Left lobe of liver (tissue), 2 donors: ENCODE measurements at regions not wholly inside any gene's neighbourhood (a gene's known extent, or its start where the extent isn't known, plus 50 kb on each side); places are given as distances from the start of the nearest gene placed in this dataset.
A peak's percentile ranks its signal among the peaks of the same experiment; 100 is the strongest.
"Not testable (repeated sequence)": the region's sequence is repeated elsewhere in the genome, so short reads cannot be mapped to it uniquely, and the experiment has no call there.

Source experiments
- ATAC-seq: fragments of 200-7000 bp; cut with Tn5 transposase; one replicate; pipeline ENCODE4 v1.9.1; 2020; ENCODE audit warnings: mild to moderate bottlenecking, moderate library complexity
- DNase-seq: peaks from one replicate; pipeline ENCODE4 v3.0.0-alpha.2; 2020; ENCODE audit warnings: low spot score
- donor health status: DM: no; HTN: no; CAD: no; lungs with moderate emphysema.
- donor health status: DM: no; HTN: yes; CAD: no.

DNA sequence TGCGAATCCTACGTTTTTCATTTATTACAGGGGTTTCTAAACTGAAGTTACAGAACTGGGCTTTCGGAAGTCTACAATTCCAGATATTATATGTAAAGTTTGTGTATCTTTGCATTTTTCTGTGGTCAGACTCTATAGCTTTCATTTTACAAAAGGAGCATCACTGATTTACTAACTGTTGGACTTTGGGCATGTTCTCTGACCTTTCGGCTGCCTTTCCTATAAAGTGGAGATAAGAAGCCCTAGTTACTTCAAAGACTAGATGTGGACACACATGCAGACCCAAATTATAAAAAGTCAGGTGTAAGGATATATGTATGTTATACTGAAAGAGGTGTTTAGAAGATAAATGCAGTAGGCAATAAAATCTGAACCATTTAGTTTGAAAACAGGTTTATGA lies 126.6 kb upstream of the PRKCQ start:
- ATAC-seq, result no peak
- DNase-seq, result no peak

DNA sequence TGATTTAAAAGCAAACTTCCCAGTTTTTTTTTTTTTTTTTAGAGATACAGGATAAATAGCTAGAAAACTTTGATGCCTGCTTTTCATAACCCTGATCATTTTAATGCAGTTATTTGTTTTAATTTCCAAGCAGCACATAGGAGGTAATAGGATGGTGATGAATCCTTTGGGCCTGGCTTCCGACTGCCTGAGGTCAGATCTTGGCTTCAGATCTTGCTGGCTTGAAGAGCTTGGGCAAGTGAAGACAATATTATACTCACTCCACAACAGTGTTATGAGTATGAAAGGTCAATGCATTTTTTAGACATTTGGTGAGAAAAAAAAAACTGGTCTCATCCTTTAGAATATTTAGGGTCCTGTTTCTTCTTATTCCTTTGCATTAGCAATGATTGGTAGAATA lies 124.8 kb upstream of the PRKCQ start:
- no peak for ATAC-seq
- no peak for DNase-seq

DNA sequence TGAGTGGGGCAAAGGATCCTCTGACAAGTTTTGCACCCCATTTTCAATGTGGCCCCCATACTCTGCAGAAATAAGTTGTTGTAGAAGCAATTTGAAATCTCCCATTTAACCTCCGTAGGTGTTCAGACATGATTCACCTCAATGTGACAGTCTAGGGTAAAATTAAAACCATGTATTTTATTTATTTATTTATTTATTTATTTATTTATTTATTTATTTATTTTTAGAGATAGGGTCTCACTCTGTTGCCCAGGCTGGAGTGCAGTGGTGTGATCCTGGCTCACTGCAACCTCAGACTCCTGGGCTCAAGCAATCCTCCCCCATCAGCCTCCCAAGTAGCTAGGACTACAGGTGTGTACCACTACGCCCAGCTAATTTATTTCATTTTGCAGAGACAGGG lies 122.8 kb upstream of the PRKCQ start:
- not testable (repeated sequence) for DNase-seq, ATAC-seq

DNA sequence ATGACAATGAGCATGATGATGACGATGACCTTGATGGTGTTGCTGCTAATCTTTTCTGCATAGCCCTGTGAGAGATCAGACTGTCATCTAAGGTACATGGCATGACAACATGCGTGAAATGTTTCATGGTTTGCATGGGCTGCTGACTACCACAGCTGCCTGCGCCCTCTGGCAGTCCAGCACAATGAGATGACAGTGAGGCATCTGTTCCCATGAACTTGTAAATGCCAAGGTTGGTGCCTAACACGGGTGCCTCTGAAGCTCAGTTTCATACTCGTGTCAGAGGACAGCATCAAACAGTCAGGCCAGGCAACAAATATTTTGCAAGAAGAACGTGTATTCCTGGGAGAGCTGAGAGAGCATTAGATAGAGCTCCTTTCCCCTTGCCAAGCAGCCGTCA lies 122.0 kb upstream of the PRKCQ start:
- no peak for ATAC-seq

DNA sequence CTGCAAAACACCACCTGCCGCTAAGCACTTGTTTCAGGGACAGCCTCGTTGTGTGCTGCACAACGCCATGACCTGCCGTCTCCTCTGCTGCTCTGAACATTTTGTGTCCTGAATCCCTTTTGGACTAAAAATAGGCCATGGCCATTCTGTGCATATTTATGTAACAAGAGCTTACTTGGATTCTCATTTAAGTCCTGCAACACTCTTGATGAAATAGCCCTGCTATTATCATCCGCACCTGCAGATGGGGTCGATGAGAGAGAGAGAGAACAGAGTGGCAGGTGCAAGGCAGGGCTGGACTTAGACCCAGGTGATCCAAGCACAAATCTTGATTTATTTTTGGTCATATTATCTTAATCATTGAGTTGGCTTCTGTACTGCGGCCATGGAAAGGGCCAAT lies 121.2 kb upstream of the PRKCQ start:
- no peak for ATAC-seq
- DNase-seq, result no peak

More for the DNA sequence above, 122.0 kb upstream of the PRKCQ start:
- DNase-seq, result no peak

DNA sequence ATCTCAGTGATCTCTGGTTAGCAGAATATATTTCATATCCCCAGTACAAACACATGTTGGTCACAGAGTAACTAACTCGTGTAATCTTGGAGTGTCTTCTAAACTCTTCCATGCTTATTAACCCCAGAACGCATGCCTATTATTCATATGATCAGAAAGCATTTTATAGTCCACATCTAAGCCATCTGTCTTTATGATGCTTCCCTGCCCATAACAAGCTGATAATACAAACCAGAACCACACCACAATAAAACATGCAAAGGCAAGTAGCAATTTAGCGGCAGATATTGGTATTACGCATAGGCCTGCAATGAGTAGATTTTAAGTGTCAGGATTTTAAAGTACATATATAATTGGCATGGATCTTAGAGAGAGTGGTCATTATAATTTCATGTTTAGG lies 120.0 kb upstream of the PRKCQ start:
- ATAC-seq, result no peak
- no peak for DNase-seq

DNA sequence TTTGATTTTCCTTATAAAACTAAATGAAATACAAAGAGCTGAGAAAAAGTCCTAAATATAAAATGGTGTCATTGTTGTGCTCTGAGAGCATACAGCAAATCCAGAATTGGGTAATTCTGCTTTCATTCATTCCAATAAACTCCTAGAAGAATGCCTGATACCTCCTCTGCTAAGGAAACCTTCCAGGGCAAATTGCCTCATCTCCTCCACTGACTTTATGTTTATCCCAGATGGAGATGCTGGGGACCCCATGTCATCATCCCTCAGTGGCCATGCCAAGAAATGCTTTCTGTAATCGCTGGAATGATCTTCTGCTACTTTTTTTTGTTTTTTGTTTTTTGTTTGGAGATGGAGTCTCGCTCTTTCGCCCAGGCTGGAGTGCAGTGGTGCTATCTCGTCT lies 119.3 kb upstream of the PRKCQ start:
- DNase-seq, result no peak
- ATAC-seq, result no peak

DNA sequence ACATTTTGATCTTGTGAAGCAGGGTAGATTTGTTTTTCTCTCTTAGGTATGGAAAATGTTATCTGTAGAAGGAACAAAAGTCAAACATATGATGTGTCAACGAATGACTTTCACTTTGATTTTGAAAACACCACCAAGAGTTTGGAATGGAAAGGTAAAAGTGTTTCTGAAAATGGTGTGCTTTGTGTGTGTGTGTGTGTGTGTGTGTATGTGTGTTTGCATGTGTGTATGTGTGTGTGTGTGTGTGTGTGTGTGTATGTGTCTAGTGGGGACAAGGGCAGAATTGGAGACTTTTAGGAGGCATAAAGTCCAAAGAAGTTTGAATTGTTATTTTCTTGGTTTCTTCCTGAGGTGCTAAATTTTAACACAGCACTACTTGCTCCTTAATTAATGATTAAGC lies 115.4 kb upstream of the PRKCQ start:
- ATAC-seq, result no peak
- no peak for DNase-seq

DNA sequence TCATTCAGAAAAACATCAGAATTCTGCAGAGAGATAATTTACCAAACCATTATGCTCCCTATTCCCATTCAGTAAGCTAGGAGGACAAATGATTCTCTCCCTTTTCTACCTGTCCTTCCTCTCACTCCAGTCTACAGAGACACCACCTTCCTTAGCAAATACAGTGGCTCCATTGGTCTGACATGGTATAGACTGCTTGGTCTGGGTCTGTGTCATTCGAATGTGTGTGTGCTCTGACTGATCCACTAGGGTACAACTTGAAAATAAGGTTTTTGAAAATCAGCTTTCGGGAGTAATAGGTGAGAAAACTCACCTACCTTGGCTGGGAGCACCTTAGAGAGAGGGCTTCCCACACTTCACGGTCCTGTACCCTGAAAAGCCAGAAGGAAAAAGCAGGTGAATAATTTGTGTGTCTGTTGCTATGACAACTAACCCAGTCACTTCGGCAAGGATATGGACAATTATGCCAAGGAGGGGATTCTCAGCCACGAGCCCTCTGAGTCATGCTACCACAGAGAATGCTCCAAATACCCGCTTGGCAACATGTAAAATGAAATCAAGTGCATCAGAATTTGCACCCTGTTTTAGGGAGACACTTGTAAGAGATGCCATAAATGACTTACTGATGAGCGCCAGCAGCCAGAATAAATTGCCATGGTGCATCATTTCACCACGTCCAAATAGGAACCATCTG lies 114.5 kb upstream of the PRKCQ start:
- DNase-seq, result no peak
- no peak for ATAC-seq

DNA sequence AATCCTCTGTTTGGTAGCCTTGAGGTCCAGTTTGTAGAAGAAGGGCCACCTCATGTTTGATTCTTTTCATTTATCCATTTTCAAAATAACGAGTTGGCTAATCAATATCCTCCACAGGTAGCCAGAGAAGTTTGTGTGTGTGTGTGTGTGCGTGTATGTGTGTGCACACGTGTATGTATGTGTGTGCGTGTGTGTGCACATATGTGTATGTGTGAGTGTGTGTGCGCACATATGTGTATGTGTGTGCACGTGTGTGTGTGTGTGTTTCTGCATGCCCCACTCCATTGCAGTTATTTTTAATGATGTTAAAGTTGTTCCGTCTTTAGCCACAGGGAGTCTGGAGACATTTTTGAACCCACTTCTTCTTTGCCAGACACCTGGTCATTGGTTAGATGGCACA lies 112.8 kb upstream of the PRKCQ start:
- ATAC-seq (no peak), DNase-seq (no peak)

DNA sequence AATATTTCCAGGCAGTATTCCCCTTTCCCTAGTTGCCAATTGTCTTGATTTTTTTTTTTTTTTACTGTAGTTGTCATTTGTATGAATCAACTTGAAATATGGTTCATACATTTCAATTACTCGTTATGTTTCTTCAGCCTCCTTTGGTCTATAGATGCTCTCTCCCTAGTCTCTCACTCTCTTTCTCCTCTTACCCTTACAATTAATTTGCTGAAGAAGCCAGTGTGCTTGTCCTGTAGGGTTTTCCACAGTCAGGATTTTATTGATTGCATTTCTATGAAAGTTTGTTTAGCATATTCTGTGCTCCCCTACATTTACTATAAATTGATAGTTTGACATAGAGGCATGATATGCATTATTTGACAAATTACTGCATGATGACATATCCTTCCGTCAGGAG lies 112.0 kb upstream of the PRKCQ start:
- no peak for DNase-seq
- no peak for ATAC-seq

DNA sequence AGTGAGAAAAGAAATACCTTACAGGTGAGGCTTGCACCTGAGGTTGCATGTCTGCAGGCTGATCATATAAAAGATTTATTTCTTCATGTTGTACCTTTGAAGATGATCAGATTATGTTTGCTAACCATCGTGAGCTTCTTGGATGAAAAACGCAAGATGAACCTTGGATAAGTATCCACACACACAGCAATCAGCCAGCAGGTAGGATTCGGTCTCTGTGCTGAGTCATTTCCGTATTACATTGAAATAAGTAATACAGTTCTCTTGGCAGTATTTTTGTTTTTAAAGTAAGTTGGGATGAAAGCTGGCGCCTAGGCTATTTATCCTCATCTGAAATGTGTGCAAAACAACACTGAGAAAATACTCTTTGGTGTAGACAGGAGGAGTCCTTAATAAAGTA lies 109.0 kb upstream of the PRKCQ start:
- ATAC-seq (no peak), DNase-seq (no peak)

DNA sequence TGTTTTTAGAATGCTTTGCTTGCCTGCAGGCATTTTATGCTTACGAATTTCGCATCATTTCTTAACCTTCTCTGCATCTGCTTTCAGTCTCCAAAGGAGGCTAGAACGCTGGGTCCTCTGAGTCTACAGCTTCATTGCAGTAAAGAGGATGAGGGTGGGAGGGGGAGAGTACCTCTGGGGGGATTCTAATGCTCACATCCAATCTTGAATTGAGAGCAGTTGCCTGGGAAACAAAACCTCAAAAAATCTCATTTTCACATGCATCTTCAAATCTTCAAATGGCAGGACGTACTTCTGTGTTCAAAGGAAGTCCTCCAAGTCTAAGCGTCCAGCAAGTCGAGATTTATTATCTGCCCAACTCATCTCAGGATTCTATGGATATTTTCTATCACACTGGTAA lies 100.7 kb upstream of the PRKCQ start:
- no peak for DNase-seq
- no peak for ATAC-seq

DNA sequence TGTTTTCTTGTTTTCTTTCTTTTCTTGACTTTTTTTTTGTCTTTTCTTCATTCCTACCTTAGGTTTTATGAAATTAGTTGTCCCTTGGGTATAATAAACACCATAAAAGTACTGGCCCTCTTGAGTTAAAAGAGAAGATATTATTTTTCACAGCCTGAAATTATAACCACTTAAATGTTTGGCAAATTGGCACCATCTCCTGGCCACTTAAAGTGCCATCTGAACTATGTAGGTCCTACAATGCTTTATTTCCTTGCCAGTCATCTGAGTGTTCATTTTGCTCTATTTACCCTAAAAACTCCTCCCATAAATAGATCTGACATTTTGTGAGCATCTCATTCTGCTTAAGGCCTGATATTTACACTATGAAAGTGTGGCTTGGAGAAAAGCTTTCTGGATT lies 98.9 kb upstream of the PRKCQ start:
- DNase-seq (no peak), ATAC-seq (no peak)

DNA sequence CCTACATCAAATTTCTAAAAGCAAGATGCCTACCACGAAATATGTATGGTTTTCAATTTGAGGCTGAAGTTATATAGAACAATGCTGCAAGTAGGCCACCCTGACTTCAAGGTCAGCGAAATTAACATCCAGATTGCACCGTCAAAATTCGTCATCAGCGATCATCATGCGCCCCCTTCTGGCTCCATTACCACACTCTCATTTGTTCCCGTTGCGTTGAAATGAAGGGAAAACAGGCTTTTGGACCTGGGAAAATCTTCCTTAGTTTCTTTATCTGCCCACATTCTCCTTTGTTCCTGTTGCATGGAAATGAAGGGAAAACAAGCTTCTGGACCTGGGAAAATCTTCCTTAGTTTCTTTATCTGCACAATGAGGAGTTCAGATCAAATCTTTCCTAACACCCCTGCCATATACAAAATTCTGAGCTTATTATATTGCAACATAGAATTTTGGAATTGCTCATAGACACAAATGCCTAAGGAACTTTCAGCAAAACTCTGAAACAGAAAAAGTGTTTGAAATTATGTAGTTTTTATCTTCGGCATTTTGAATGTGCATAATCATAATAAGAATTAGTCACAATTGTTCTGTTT lies 98.2 kb upstream of the PRKCQ start:
- peak; percentile 47 for DNase-seq
- ATAC-seq, result peak; percentile 85

DNA sequence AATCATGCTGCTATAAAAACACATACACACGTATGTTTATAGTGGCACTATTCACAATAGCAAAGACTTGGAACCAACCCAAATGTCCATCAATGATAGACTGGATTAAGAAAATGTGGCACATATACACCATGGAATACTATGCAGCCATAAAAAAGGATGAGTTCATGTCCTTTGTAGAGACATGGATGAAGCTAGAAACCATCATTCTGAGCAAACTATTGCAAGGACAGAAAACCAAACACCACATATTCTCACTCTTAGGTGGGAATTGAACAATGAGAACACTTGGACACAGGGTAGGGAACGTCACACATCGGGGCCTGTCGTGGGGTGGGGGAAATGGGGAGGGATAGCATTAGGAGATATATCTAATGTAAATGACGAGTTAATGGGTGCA lies 97.1 kb upstream of the PRKCQ start:
- ATAC-seq, DNase-seq: not testable (repeated sequence)

DNA sequence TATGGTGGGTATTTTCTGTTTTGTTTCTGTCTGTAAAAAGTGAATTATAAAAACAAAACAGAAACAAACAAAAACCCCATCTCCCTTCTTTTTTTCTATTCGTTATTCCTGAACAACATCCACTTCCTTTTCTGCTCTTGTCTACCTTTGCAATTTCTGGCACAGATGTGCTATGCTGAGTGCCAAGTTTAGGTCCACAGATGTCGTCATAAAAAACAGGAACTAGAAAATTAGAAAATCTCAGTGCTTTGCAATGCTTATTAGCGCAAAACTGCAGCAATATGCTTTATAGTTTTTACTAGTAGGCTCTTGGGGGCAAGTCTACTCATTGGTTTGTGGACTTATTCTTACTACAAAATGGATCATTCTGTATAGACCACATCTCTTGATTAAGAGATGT lies 94.2 kb upstream of the PRKCQ start:
- DNase-seq, result no peak
- ATAC-seq, result no peak

DNA sequence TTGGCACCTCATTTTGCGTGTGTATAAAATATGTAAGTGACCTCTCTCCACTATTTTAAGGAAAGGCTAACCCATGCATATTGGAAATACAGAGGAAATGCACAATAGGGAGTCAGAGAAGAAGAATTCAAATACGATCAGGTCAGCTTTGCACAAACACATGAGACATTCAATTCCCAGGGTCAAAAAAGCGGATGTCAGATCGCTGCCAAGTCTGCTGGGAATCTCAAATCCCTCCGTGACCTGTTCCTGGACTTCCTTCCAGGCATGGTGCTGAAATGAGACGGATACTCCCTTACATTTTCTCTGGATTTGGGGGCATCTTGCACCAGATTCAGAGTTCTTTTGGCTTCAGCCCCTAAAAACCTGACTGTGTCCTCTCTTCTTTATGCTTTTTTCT lies 91.9 kb upstream of the PRKCQ start:
- DNase-seq (no peak), ATAC-seq (peak; percentile 36)

DNA sequence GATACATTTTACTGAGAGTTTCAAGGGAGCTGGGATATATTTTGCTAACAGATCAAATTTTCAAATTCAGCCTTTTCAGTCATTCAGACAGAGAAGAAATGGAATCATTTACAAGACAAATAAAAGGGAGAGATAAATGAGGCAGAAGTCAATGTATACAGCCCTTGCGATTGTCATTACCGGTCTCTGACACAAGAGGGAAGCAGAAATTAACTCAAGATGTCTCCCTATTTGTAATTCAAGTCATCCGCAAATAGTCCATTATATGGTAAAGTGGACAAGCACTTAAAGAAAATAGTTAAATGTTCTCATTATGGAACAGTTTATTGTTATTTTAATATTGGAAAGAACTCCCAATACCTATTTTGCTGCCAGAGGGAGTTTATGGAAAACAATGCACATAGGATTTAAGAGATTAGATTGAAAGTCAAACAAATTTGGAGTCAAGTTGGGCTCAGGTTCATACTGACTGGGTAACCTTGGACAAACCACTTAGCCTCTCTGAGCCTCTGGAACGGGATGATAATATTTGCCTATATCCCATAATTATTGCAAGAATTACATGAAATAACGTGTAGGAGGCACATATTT lies 89.3 kb upstream of the PRKCQ start:
- peak; percentile 82 for ATAC-seq
- DNase-seq, result no peak

DNA sequence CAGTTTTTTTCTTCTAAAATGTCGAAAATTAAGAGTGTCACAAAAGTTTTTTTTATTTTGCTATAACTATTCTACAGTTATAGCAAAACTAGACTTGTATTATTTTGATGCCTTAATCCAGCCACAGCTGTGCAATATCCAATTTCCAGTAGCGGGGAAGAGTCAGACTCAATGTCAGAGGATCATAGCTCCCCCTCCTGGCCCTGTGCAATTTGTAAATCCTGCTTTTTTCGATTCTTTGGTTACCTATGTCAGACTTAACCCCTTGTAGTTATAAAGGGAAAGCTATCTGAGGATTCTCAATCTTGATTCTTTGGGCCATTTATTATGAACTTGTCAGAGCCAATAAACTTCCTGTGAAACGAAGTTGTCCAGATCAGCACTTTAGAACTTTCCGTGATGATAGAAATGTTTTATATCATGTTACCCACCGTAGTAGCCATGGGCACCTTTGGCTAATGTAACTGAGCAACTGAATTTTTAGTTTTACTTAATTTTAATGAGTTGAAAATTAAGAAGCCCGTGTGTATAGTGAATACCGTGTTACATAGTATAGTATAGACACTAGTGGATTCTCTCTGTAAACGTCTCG lies 87.7 kb upstream of the PRKCQ start:
- DNase-seq, result no peak
- ATAC-seq, result peak; percentile 78

DNA sequence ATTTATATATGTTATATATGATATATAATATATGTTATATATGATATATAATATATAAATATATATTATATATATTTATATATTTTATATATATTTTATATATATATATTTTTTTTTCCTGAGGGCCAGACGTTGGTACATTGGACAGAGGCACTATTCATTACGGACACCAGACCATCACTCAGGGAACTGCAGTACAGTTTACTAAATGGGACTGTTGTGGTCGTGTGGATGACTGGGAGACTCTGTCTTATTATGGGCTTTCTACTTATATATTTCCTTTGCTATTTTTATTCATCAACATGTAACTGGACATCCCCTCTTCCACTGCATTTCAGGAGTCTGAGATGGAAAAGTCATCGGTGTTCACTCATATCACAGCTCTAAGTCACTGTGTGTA lies 87.1 kb upstream of the PRKCQ start:
- ATAC-seq (no peak), DNase-seq (no peak)

DNA sequence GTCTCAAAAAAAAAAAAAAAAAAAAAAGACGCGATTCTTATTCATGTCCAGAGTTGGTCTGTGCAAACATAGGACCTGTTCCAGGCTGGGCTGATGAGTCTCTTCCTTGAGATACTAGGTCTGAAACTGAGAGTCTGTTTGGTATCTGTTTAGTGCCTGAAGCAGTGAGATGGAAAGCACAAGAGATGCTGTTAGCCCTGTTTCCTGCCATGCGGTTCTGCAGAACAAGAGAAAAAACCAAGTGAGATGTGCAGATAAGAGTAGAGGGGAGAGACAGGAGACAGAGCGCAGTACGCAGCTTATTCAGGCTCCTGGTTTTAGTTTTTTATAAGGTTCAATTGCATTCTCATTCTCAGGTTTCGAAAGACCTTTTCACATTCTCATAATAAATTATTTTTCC lies 85.8 kb upstream of the PRKCQ start:
- no peak for ATAC-seq
- no peak for DNase-seq
